ENCODE measurements at regions not wholly inside any gene's neighbourhood (a gene's known extent, or its start where the extent isn't known, plus 50 kb on each side); places are given as distances from the start of the nearest gene placed in this dataset.

DNA sequence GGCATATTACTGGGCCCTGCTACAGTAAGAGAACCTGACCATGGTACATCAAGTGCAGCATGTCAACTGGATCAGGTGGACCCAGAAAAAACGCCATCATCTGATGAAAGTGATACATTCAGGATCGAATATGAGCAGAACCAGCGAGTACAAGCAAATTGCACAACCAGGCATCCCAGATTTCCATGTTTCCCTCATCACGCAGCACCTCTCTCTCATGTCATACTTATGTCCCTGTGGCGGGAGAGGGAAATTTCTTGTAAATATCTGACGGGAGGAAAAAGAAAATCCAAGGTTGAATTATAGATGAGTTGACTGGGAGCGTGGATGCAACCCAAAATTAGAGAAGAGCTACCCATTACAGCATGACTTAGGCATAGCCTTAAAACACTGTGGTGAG, 608.5 kb upstream of the FAT1 start:
- Mint-ChIP-seq H3K27ac (no peak overlapping the region), H3K27me3 (ENCODE audit: insufficient read depth) (no peaks in the 10 kb centered on the region; the same call in 1 of the 2 replicates), H3K4me3 (no peak overlapping the region), H3K4me1 (ENCODE audit: low read depth) (peaks cover 5% of the 10 kb centered on the region; the same call in 1 of the 2 replicates), H3K9me3 (no peaks in the 10 kb centered on the region), H3K36me3 (ENCODE audit: low read depth) (peaks cover 5% of the 10 kb centered on the region; the same call in 1 of the 2 replicates)
- no peak for TF ChIP-seq CTCF (IDR thresholded peaks at IDR 0.05)
- no peak for DNase-seq

GRCh38 chr4:187333151-187333550, 609.5 kb upstream of the FAT1 start:
- no peak overlapping the region for H3K4me3 Mint-ChIP-seq
- H3K9me3 Mint-ChIP-seq: no peaks in the 10 kb centered on the region
- no peak for DNase-seq
- peaks cover 5% of the 10 kb centered on the region; the same call in 1 of the 2 replicates for H3K4me1 Mint-ChIP-seq (ENCODE audit: low read depth)
- no peak overlapping the region for H3K27ac Mint-ChIP-seq
- no peaks in the 10 kb centered on the region; the same call in 1 of the 2 replicates for H3K27me3 Mint-ChIP-seq (ENCODE audit: insufficient read depth)
- peaks cover 5% of the 10 kb centered on the region; the same call in 1 of the 2 replicates for H3K36me3 Mint-ChIP-seq (ENCODE audit: low read depth)
- TF ChIP-seq CTCF (IDR thresholded peaks at IDR 0.05): no peak

GRCh38 chr4:187335339-187335738, 611.7 kb upstream of the FAT1 start:
- peaks cover 5% of the 10 kb centered on the region; the same call in 1 of the 2 replicates for H3K36me3 Mint-ChIP-seq (ENCODE audit: low read depth)
- H3K27me3 Mint-ChIP-seq (ENCODE audit: insufficient read depth): no peaks in the 10 kb centered on the region; the same call in 1 of the 2 replicates
- no peak for DNase-seq
- no peak for TF ChIP-seq CTCF (IDR thresholded peaks at IDR 0.05)
- H3K4me1 Mint-ChIP-seq (ENCODE audit: low read depth): peaks cover 5% of the 10 kb centered on the region; the same call in 1 of the 2 replicates
- no peak overlapping the region for H3K27ac Mint-ChIP-seq
- H3K9me3 Mint-ChIP-seq: no peaks in the 10 kb centered on the region
- no peak overlapping the region for H3K4me3 Mint-ChIP-seq

GRCh38 chr4:187354740-187355139, 631.1 kb upstream of the FAT1 start:
- Mint-ChIP-seq H3K9me3 (no peaks in the 10 kb centered on the region), H3K4me3 (no peak overlapping the region), H3K36me3 (ENCODE audit: low read depth) (no peaks in the 10 kb centered on the region), H3K27ac (no peak overlapping the region), H3K27me3 (ENCODE audit: insufficient read depth) (no peaks in the 10 kb centered on the region), H3K4me1 (ENCODE audit: low read depth) (no peaks in the 10 kb centered on the region)
- DNase-seq: no peak
- no peak for TF ChIP-seq CTCF (IDR thresholded peaks at IDR 0.05)

- Mint-ChIP-seq H3K4me3 (no peak overlapping the region), H3K36me3 (ENCODE audit: low read depth) (no peaks in the 10 kb centered on the region), H3K4me1 (ENCODE audit: low read depth) (no peaks in the 10 kb centered on the region), H3K9me3 (no peaks in the 10 kb centered on the region), H3K27ac (no peak overlapping the region), H3K27me3 (ENCODE audit: insufficient read depth) (no peaks in the 10 kb centered on the region)
- DNase-seq: no peak
- no peak for TF ChIP-seq CTCF (IDR thresholded peaks at IDR 0.05)
Observed at GRCh38 chr4:187357045-187357643, 633.5 kb upstream of the FAT1 start.

Data from HFFc6 (cell line).